HEK293T (cell line): ENCODE measurements at regions not wholly inside any gene's neighbourhood (a gene's known extent, or its start where the extent isn't known, plus 50 kb on each side); places are given as distances from the start of the nearest gene placed in this dataset.
"Not testable (repeated sequence)": the region's sequence is repeated elsewhere in the genome, so short reads cannot be mapped to it uniquely, and the experiment has no call there.

Source experiments
- CTCF ChIA-PET: fragments of 350-600 bp; formaldehyde crosslinking; extraction: SDS; loops from one replicate; lab custom pipeline; 2021; ENCODE audit warnings: antibody characterized with exemption, inconsistent platforms; lab: Yijun Ruan, JAX
- POLR2A ChIA-PET: fragments of 350-600 bp; formaldehyde crosslinking; extraction: SDS; loops from one replicate; lab custom pipeline; 2020; ENCODE audit warnings: antibody characterized with exemption, inconsistent platforms; lab: Yijun Ruan, JAX
- DNase-seq: peaks from one replicate; pipeline ENCODE4 v3.0.0; 2012; ENCODE audit warnings: mixed read lengths; ENCODE audit errors: extremely low spot score
- ARNT ChIP-seq: fragments of 450-650 bp; IDR thresholded peaks from 2 replicates; pipeline ENCODE4 v1.6.1; 2017; ENCODE audit warnings: mild to moderate bottlenecking
- BHLHE40 ChIP-seq: fragments of 450-650 bp; IDR thresholded peaks from 2 replicates; pipeline ENCODE4 v1.6.1; 2016; ENCODE audit warnings: mild to moderate bottlenecking, moderate library complexity, borderline replicate concordance
- CTBP1 ChIP-seq: fragments of 450-650 bp; IDR thresholded peaks from 2 replicates; pipeline ENCODE4 v1.6.1; 2016; ENCODE audit warnings: borderline replicate concordance
- ELF4 ChIP-seq: fragments of 450-650 bp; IDR thresholded peaks from 2 replicates; pipeline ENCODE4 v1.6.1; 2017; ENCODE audit warnings: antibody characterized with exemption
- FOXA1 ChIP-seq: fragments of 450-650 bp; IDR thresholded peaks from 2 replicates; pipeline ENCODE4 v1.6.1; 2016; ENCODE audit warnings: mild to moderate bottlenecking
- FOXK2 ChIP-seq: fragments of 450-650 bp; IDR thresholded peaks from 2 replicates; pipeline ENCODE4 v1.6.1; 2016; ENCODE audit warnings: mild to moderate bottlenecking
- FOXM1 ChIP-seq: fragments of 450-650 bp; IDR thresholded peaks from 2 replicates; pipeline ENCODE4 v1.6.1; 2017; ENCODE audit warnings: mild to moderate bottlenecking, borderline replicate concordance
- HDGF ChIP-seq: fragments of 450-650 bp; IDR thresholded peaks from 2 replicates; pipeline ENCODE4 v1.6.1; 2017; ENCODE audit warnings: antibody characterized with exemption, borderline replicate concordance
- L3MBTL2 ChIP-seq: fragments of 450-650 bp; conservative IDR thresholded peaks from 2 replicates; pipeline ENCODE4 v1.6.1; 2016; ENCODE audit warnings: mild to moderate bottlenecking
- LEF1 ChIP-seq: fragments of 450-650 bp; IDR thresholded peaks from 2 replicates; pipeline ENCODE4 v1.6.1; 2017; ENCODE audit warnings: mild to moderate bottlenecking, borderline replicate concordance
- NFRKB ChIP-seq: fragments of 450-650 bp; IDR thresholded peaks from 2 replicates; pipeline ENCODE4 v1.6.1; 2016; ENCODE audit warnings: mild to moderate bottlenecking, moderate library complexity
- PKNOX1 ChIP-seq: fragments of 450-650 bp; IDR thresholded peaks from 2 replicates; pipeline ENCODE4 v1.6.1; 2016
- SP1 ChIP-seq: fragments of 450-650 bp; IDR thresholded peaks from 2 replicates; pipeline ENCODE4 v1.6.1; 2017
- SUZ12 ChIP-seq: fragments of 450-650 bp; IDR thresholded peaks from 2 replicates; pipeline ENCODE4 v1.6.1; 2016; ENCODE audit warnings: mild to moderate bottlenecking
- TARDBP ChIP-seq: fragments of 450-650 bp; IDR thresholded peaks from 2 replicates; pipeline ENCODE4 v1.6.1; 2016
- ZNF384 ChIP-seq: fragments of 450-650 bp; IDR thresholded peaks from 2 replicates; pipeline ENCODE4 v1.6.1; 2016

DNA sequence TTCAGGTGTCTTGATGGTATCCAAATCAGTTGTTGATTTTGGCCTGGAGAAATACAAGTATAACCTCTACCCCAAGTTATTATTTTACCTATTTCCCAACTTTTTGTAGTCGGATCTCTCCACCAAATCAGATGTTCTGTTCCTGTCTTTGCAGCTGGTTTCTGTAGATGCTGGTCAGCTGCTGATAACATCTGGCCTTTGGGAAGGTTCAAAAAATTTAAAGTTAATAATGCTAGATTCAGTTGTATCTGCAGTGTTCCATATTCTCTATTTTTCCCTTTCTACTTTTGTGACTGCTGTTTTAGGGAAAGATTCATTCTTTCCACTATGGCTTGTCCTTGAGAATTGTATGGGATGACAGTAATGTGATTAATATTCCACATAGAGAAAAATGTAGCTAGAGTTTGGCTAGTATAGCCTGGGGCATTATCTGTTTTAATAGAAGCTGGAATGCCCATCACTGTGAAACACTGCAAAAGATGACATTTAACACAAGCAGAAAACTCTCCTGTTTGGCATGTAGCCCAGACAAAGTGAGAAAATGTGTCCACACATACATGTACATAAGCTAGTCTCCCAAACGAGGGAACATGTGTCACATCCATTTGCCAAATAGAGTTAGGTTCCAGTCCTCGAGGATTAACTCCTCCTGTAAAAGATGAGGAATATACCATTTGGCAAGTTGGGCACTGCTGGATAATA is 99.2 kb downstream of the ZNF100 start:
- CTCF ChIA-PET, POLR2A ChIA-PET, DNase-seq: not testable (repeated sequence)

- TF ChIP-seq NFRKB (no peak), ELF4 (no peak), ZNF384 (no peak), TARDBP (no peak), PKNOX1 (no peak), ARNT (no peak), LEF1 (no peak), SUZ12 (no peak), L3MBTL2 (no peak)
- POLR2A ChIA-PET, result no interaction called here
- DNase-seq, result no peak
- CTCF ChIA-PET, result no interaction called here
These were observed 111.7 kb downstream of the ZNF100 start for GRCh38 chr19:21655540-21656126.

DNA sequence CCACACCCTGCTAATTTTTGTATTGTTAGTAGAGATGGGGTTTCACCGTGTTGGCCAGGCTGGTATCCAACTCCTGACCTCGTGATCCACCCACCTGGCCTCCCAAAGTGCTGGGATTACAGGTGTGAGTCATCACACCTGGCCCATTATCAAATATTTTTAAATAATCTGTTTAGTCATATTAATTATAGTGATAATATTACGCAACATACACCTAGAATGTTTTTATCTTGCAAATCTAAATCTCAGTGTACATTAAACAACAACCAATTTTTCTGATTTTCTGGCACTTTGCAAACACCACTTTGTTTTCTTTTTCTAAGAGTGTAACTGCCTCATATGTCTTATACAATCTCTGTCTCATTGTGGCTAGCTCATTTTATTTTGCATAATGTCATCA is 115.9 kb downstream of the ZNF100 start:
- DNase-seq, POLR2A ChIA-PET, CTCF ChIA-PET: not testable (repeated sequence)

DNA sequence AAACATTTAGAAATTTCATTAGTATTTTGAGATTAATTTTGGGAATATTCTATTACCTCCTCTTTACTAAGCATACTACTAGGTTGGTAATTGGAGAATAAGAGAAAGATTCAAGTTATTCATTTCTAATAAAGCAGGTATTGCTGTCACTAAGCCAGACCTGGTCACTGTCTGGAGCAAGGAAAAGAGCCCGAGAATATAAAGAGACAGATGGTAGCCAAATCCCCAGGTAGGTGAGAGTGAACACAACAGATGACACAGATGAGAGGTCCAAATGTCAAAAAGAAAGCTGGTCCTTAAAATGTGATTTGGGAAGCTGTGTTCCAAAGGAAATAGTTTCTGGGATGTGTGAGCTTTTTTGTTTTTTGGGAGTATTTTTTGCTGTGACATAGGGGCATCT is 128.6 kb downstream of the ZNF100 start:
- no peak for DNase-seq
- POLR2A ChIA-PET, result no interaction called here

DNA sequence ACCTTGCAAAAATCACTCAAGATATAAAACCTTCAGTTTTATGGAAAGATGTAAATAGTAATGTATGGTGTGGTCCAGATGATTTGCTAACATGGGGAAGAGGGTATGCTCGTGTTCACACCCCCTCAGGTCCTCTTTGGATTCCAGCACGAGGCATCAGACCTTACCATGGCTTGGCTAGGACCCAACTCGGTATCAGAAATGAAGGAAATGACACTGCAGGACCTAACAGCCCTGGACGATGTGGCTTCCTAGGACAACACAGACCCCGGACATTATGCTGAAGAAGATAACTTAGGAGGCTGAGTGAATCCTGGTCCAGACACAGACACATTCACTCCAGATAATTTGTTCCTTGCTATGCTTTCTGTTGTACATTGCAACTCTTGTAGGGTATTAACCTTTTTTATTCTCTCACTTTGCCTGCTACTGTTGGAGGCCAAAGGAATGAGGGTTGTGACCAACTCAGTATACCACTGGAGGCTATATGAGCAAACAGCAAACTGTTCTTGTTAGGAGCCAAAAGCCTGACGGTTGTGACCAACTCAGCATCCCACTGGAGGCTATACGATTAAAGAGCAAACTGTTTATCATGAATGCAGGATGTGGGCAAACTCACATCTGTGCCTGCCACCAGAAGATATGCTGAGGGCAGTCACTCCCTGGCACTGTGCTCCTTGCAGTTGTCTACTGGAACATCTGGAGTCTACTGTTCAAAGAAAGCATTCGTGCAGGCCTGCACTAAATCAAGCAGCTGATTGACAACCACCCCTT is 121.7 kb downstream of the ZNF429 start:
- TF ChIP-seq PKNOX1 (no peak), L3MBTL2 (no peak), SP1 (no peak), FOXM1 (no peak), LEF1 (no peak), CTBP1 (no peak), TARDBP (no peak), ARNT (no peak), BHLHE40 (no peak), FOXK2 (no peak), FOXA1 (no peak), SUZ12 (no peak), ZNF384 (no peak), HDGF (no peak), NFRKB (no peak), ELF4 (no peak)
- CTCF ChIA-PET, result no interaction called here
- POLR2A ChIA-PET, result no interaction called here
- DNase-seq, result no peak

More for the DNA sequence above, 128.6 kb downstream of the ZNF100 start:
- CTCF ChIA-PET, result no interaction called here
- TF ChIP-seq SP1 (no peak), FOXM1 (no peak), NFRKB (no peak), ARNT (no peak), FOXK2 (no peak), ZNF384 (no peak), TARDBP (no peak), PKNOX1 (no peak), CTBP1 (no peak), ELF4 (no peak), HDGF (no peak), L3MBTL2 (no peak), BHLHE40 (no peak), LEF1 (no peak), SUZ12 (no peak), FOXA1 (no peak)

GRCh38 chr19:21626091-21626490 is 120.7 kb downstream of the ZNF429 start:
- ChIA-PET POLR2A (no interaction called here), CTCF (no interaction called here)
- TF ChIP-seq ARNT (no peak), BHLHE40 (no peak), LEF1 (no peak), FOXK2 (no peak), TARDBP (no peak), SP1 (no peak), L3MBTL2 (no peak), ZNF384 (no peak), PKNOX1 (no peak), FOXA1 (no peak), CTBP1 (no peak), ELF4 (no peak), SUZ12 (no peak), HDGF (no peak)
- no peak for DNase-seq
